HG03097 (cell line): ENCODE measurements at regions not wholly inside any gene's neighbourhood (a gene's known extent, or its start where the extent isn't known, plus 50 kb on each side); places are given as distances from the start of the nearest gene placed in this dataset.
A peak's percentile ranks its signal among the peaks of the same experiment; 100 is the strongest.

Source experiments
- ATAC-seq: cut with Tn5 transposase; IDR thresholded peaks from one replicate; pipeline ENCODE4 v1.9.1; 2021; ENCODE audit not compliant: unreplicated experiment, low FRiP score

- no peak for ATAC-seq
Observed at GRCh38 chr7:41256186-41256945, 446.5 kb downstream of the INHBA start.

- ATAC-seq = no peak
Observed at GRCh38 chr7:41255716-41256115, 447.2 kb downstream of the INHBA start.

GRCh38 chr7:41255113-41255512, 447.8 kb downstream of the INHBA start:
- ATAC-seq = no peak

- ATAC-seq = no peak
Observed at GRCh38 chr7:41252957-41253356, 449.9 kb downstream of the INHBA start.

- ATAC-seq = no peak
Observed at GRCh38 chr7:41252551-41252950, 450.3 kb downstream of the INHBA start.

- no peak for ATAC-seq
Observed at GRCh38 chr7:41247143-41247865, 455.6 kb downstream of the INHBA start.

GRCh38 chr7:41245916-41246315, 457.0 kb downstream of the INHBA start:
- ATAC-seq = no peak

GRCh38 chr7:41244246-41244645, 458.6 kb downstream of the INHBA start:
- no peak for ATAC-seq

- ATAC-seq = no peak
Observed at GRCh38 chr7:41241641-41242040, 461.2 kb downstream of the INHBA start.

GRCh38 chr7:41239596-41239995, 463.3 kb downstream of the INHBA start:
- ATAC-seq = no peak

GRCh38 chr7:41238851-41239331, 464.0 kb downstream of the INHBA start:
- ATAC-seq = no peak

- no peak for ATAC-seq
Observed at GRCh38 chr7:41237956-41238355, 464.9 kb downstream of the INHBA start.

- ATAC-seq = no peak
Observed at GRCh38 chr7:41232086-41232485, 470.8 kb downstream of the INHBA start.

GRCh38 chr7:41224063-41224763, 478.7 kb downstream of the INHBA start:
- no peak for ATAC-seq

- no peak for ATAC-seq
Observed at GRCh38 chr7:41222746-41223145, 480.1 kb downstream of the INHBA start.

GRCh38 chr7:41220266-41220665, 482.6 kb downstream of the INHBA start:
- no peak for ATAC-seq

- ATAC-seq = no peak
Observed at GRCh38 chr7:41219276-41219675, 483.6 kb downstream of the INHBA start.

- ATAC-seq = no peak
Observed at GRCh38 chr7:41217306-41217705, 485.6 kb downstream of the INHBA start.

GRCh38 chr7:41207141-41207540, 495.7 kb downstream of the INHBA start:
- no peak for ATAC-seq

- ATAC-seq = no peak
Observed at GRCh38 chr7:41206267-41206666, 496.6 kb downstream of the INHBA start.

GRCh38 chr7:41205600-41205999, 497.3 kb downstream of the INHBA start:
- ATAC-seq = peak; percentile 61
